Activated naive CD8-positive, alpha-beta T cell treated with anti-CD3 and anti-CD28 coated beads, Interleukin-2, amount 50 U/mL, for 24 hours (primary cell): ENCODE measurements at regions not wholly inside any gene's neighbourhood (a gene's known extent, or its start where the extent isn't known, plus 50 kb on each side); places are given as distances from the start of the nearest gene placed in this dataset.

Experiments used
- ATAC-seq: fragments of 150-1000 bp; cut with Tn5 transposase; one replicate; pipeline ENCODE4 v1.10.0; 2021
- DNase-seq: peaks from one replicate; pipeline ENCODE4 v3.0.0; 2021
- H3K27ac Mint-ChIP-seq: one replicate; pipeline ENCODE4 v1.8.0; 2021; ENCODE audit warnings: mild to moderate bottlenecking, mixed read lengths
- H3K27me3 Mint-ChIP-seq: one replicate; pipeline ENCODE4 v1.8.0; 2021; ENCODE audit warnings: mixed read lengths
- H3K36me3 Mint-ChIP-seq: one replicate; pipeline ENCODE4 v1.8.0; 2021; ENCODE audit warnings: low read depth, mixed read lengths
- H3K4me1 Mint-ChIP-seq: one replicate; pipeline ENCODE4 v1.8.0; 2021; ENCODE audit warnings: mixed read lengths
- H3K4me3 Mint-ChIP-seq: one replicate; pipeline ENCODE4 v1.8.0; 2021; ENCODE audit warnings: mild to moderate bottlenecking, moderate library complexity, mixed read lengths
- H3K9me3 Mint-ChIP-seq: one replicate; pipeline ENCODE4 v1.8.0; 2021; ENCODE audit warnings: mixed read lengths

DNA sequence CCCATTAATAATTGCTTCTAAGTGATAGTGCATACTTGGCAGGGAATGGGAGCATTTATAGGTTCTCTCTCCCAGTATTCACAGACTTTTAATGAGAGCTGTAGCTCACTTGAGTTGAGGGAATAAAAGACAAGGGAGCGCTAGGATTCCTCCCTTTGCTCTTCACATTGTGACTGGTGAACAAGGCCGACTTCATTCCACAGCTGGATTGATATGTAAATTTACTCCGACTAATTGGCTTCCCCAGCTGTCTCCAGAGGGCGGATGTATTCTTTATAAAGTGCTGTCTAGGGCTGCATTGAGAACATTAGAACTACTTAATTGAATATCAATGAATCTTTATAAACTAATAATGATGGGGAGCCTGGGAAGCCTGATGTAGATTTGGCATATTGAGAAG is 63.4 kb downstream of the GPR50 start:
- Mint-ChIP-seq H3K36me3 (no peaks in the 10 kb centered on the region), H3K4me3 (no peak overlapping the region), H3K9me3 (no peaks in the 10 kb centered on the region), H3K4me1 (no peaks in the 10 kb centered on the region), H3K27ac (no peak overlapping the region), H3K27me3 (peaks cover 2% of the 10 kb centered on the region)
- ATAC-seq (no peak), DNase-seq (no peak)

DNA sequence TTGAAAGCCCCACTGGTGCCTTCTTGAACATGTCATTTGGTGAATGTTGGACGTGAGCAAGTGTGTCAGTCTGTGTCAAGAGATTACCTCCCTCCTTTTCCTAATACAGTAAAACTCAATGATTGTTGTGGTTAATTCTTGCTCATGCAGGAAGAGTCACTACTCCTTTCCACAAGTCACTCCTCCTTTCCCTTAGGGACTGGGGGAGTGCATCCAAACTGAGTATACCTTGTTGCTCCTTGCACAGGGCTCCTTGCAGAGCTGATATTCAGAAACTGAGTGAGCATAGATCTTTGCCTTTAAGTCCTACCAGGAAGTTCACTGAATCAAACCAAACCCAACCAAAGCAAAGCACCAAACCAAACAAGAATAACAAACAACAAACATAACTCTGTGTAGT is 63.9 kb downstream of the GPR50 start:
- Mint-ChIP-seq H3K4me1 (no peaks in the 10 kb centered on the region), H3K4me3 (no peak overlapping the region), H3K36me3 (no peaks in the 10 kb centered on the region), H3K9me3 (no peaks in the 10 kb centered on the region), H3K27ac (no peak overlapping the region), H3K27me3 (peaks cover 2% of the 10 kb centered on the region)
- DNase-seq = no peak
- no peak for ATAC-seq

DNA sequence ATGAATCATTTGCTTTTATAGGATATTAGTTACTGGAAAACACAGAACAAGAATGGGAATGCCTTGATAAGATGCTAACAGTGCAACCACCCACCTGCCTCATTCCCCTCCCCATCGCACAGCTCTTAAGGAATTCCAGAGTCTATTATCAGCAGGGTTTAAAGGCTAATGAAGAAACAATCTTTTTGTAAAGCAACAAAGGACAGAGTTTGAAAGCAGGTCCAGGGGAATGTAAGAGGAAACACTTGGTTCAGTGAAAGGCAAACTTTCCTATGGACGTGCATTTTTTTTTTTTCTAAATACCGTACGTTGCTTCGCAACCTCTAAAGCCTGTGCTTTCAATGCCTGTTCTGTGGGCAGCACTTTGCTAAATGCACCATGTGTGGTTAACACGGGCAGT is 92.5 kb downstream of the GPR50 start:
- peaks cover 4% of the 10 kb centered on the region for H3K9me3 Mint-ChIP-seq
- DNase-seq (no peak), ATAC-seq (no peak)
- no peaks in the 10 kb centered on the region for H3K4me1 Mint-ChIP-seq
- no peak overlapping the region for H3K27ac Mint-ChIP-seq
- H3K36me3 Mint-ChIP-seq = no peaks in the 10 kb centered on the region
- no peak overlapping the region for H3K4me3 Mint-ChIP-seq
- H3K27me3 Mint-ChIP-seq = peaks cover 2% of the 10 kb centered on the region

DNA sequence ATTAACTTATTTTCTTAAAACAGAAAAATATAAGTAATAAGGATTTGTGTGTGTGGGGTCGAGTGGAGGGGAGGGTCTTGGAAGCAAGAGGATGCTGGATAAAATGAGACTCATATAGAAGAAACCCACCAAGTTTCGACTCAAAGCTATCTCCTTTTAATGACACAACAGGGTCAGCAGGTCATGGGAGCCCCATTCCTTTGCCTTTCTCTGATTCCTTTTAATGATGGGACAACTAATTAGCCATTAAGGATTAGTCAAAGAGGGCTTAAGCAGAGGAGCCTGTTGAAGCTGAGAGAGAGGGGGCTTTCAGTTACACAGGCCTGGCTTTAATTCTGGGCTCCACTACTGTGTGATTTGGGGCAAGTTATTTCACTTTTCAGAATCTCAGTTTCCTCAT is 102.8 kb downstream of the GPR50 start:
- H3K27me3 Mint-ChIP-seq = no peaks in the 10 kb centered on the region
- H3K36me3 Mint-ChIP-seq = no peaks in the 10 kb centered on the region
- DNase-seq (no peak), ATAC-seq (no peak)
- no peaks in the 10 kb centered on the region for H3K4me1 Mint-ChIP-seq
- no peak overlapping the region for H3K27ac Mint-ChIP-seq
- no peaks in the 10 kb centered on the region for H3K9me3 Mint-ChIP-seq
- H3K4me3 Mint-ChIP-seq = no peak overlapping the region

DNA sequence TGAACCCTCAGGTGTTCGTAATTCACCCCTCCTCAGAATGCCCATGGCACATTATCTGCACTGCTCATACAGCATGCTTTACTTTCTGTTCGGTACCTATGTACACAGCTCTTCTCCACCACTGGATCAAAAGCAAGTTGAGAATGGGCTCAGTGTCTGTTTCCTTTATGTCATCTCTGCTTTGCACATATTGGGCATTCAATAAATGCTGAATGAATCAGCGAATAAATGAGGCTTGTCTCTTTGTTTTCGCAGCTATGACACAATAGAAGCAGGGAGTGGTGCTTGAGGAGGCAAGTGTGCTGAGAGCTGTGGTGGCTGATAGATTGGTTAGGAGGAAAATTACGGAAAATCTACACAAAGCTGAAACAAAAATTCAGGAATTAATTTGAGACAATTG is 109.1 kb upstream of the VMA21 start:
- Mint-ChIP-seq H3K4me3 (no peak overlapping the region), H3K27ac (no peak overlapping the region), H3K9me3 (no peaks in the 10 kb centered on the region), H3K36me3 (no peaks in the 10 kb centered on the region), H3K4me1 (no peaks in the 10 kb centered on the region), H3K27me3 (peaks cover 2% of the 10 kb centered on the region)
- DNase-seq = no peak
- ATAC-seq = no peak

DNA sequence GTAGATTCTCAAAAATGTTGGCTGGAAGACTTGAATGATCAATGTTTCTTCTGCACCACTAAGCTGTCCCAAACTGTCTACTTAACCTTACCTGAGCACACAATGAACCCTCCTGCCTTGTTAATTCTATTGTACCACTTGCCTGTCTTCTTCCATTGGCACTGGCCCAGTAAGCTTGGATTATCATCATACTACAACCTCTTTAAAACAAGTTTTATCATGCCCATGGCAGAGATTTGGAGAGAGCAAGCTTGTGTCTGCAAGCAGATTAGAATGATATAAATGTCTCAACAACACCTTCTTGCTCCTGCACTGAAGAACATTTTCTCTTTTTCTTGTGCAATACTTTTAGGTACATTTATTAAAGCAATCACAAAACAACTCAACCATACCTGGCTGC is 74.0 kb upstream of the VMA21 start:
- Mint-ChIP-seq H3K4me1 (no peaks in the 10 kb centered on the region), H3K4me3 (no peak overlapping the region), H3K27ac (no peak overlapping the region), H3K27me3 (no peaks in the 10 kb centered on the region), H3K36me3 (no peaks in the 10 kb centered on the region), H3K9me3 (no peaks in the 10 kb centered on the region)
- DNase-seq = no peak
- no peak for ATAC-seq

DNA sequence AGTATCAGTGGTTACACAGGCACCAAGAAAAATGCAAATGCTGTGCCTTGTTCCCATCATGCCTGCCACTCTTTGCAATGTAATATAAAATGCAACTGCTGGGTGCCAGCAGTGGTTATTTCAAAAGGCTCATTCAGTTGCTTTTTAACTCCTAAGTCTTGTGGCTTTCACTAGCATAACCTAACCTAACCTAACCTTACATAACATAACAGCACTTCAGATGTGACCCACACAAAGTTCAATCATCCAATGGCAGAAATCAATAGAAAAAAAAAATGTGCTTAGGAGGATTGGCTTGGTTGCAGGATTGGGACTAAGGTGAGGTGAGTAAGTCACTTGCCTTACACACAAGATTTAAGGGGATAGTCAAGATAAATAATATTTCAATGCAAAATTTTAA is 60.2 kb upstream of the VMA21 start:
- Mint-ChIP-seq H3K9me3 (no peaks in the 10 kb centered on the region), H3K27me3 (no peaks in the 10 kb centered on the region), H3K4me3 (no peak overlapping the region), H3K27ac (no peak overlapping the region), H3K36me3 (no peaks in the 10 kb centered on the region), H3K4me1 (no peaks in the 10 kb centered on the region)
- no peak for DNase-seq
- no peak for ATAC-seq

DNA sequence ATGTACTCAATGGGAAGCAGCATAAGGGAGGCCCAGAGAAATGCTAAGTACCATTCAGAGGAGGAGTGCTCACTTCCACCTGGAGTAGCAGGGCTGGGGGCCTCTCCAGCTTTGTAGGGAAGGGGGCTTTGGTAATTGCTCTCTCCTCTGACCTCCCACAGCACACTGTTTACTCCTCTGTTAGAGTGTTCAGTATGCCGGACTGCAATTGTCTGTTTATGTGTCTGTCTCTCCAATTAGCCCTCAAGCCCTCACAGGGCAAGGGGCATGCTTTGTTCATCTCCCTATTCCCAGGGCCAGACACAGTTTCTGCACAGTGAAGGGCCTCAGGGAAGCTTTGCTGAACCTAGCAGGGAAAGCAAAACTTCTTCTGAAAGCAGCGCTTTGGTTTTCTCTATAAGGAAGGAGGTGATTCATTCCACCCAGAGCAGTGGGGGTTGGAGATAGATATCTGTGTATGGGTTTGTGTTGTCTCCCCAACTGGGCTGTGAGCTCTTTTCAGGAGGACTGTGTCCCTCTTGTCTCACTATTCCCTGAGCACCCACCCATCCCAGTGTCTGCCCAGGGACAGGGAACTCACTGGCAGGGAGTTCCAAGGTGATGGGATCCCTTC is 50.0 kb upstream of the VMA21 start:
- ATAC-seq (peak; percentile 33), DNase-seq (no peak)
- no peak overlapping the region for H3K4me3 Mint-ChIP-seq
- H3K36me3 Mint-ChIP-seq = no peaks in the 10 kb centered on the region
- peaks cover 2% of the 10 kb centered on the region for H3K4me1 Mint-ChIP-seq
- H3K9me3 Mint-ChIP-seq = no peaks in the 10 kb centered on the region
- no peak overlapping the region for H3K27ac Mint-ChIP-seq
- peaks cover 12% of the 10 kb centered on the region for H3K27me3 Mint-ChIP-seq
